ENCODE measurements at regions not wholly inside any gene's neighbourhood (a gene's known extent, or its start where the extent isn't known, plus 50 kb on each side); places are given as distances from the start of the nearest gene placed in this dataset.

- TF ChIP-seq CTCF (IDR thresholded peaks at IDR 0.05; ENCODE audit: low read depth, low read length) (no peak), POLR2A (IDR thresholded peaks at IDR 0.05; ENCODE audit: extremely low read depth, insufficient read length) (no peak), MYC (IDR thresholded peaks at IDR 0.05; ENCODE audit: low read depth, low read length) (no peak)
- TF ChIP-seq, protein P1, sequence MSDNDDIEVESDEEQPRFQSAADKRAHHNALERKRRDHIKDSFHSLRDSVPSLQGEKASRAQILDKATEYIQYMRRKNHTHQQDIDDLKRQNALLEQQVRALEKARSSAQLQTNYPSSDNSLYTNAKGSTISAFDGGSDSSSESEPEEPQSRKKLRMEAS (IDR thresholded peaks at IDR 0.05; ENCODE audit: low read depth, low read length) = no peak
Measured at GRCh38 chr5:42021923-42022322, 96.8 kb downstream of the FBXO4 start.

Data from NB4 (cell line).